Urinary bladder (tissue), 3 donors: ENCODE measurements at regions not wholly inside any gene's neighbourhood (a gene's known extent, or its start where the extent isn't known, plus 50 kb on each side); places are given as distances from the start of the nearest gene placed in this dataset.
A peak's percentile ranks its signal among the peaks of the same experiment; 100 is the strongest.

ENCODE experiments used
- DNase-seq: peaks from one replicate; pipeline ENCODE4 v3.0.0-alpha.2; 2015; ENCODE audit errors: extremely low spot score
- H3K27ac ChIP-seq: one replicate; pipeline ENCODE4 v1.5.1; 2013; ENCODE audit warnings: low read depth, mild to moderate bottlenecking, moderate library complexity
- H3K36me3 ChIP-seq: one replicate; pipeline ENCODE4 v1.6.1; 2013; ENCODE audit warnings: mild to moderate bottlenecking, moderate library complexity; ENCODE audit not compliant: insufficient read depth
- H3K4me1 ChIP-seq: one replicate; pipeline ENCODE4 v1.6.1; 2013; ENCODE audit warnings: mild to moderate bottlenecking, moderate library complexity; ENCODE audit not compliant: insufficient read depth
- H3K4me3 ChIP-seq: one replicate; pipeline ENCODE4 v1.5.1; 2013; ENCODE audit warnings: low read depth, low read length
- WGBS: extraction: QIAGEN DNeasy Blood & Tissue Kit; methylation state at CpG from one replicate; pipeline ENCODE4 v1.1.7; 2013; 5-methylcytosine and 5-hydroxymethylcytosine counted together
- donor health status: healthy with polysubstance abuse.
- donor health status: healthy.

DNA sequence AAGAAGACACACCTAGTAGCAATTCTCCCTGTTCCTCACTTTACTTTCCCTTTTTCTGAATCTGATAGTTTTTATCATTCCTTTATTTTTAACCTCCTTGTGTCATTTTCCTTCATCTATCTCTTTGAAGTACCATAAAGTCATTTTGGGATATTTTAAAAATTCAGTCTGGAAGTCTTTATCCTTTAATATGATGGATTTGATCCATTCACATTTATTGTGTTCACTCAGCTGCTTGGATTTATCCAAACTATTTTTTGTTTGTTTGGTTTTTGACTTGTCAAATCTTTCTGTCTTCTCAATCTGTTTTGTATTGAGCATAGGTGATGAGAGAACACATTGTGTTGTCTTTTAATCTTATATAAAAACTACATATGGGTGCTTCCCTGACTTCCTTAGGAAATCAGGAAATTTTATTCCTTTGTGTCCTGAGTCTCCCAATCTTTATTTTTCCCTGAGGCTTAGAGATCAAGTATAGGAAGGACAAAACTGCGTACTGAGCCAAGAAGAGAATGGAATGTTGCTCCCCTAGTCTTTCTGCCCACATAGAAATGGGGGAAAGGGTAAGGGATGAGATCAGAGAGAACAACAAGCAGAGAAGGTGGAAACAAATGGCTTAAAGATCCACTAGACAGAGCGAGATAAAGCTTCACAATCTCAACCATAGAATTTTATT is 132.7 kb upstream of the HABP2 start:
- Histone ChIP-seq H3K4me1 (no peaks in the 10 kb centered on the region), H3K27ac (no peak overlapping the region), H3K36me3 (no peaks in the 10 kb centered on the region), H3K4me3 (no peak overlapping the region)
- WGBS, result 89% methylated on average over 2 of the region's 2 CpGs
- DNase-seq, result no peak

DNA sequence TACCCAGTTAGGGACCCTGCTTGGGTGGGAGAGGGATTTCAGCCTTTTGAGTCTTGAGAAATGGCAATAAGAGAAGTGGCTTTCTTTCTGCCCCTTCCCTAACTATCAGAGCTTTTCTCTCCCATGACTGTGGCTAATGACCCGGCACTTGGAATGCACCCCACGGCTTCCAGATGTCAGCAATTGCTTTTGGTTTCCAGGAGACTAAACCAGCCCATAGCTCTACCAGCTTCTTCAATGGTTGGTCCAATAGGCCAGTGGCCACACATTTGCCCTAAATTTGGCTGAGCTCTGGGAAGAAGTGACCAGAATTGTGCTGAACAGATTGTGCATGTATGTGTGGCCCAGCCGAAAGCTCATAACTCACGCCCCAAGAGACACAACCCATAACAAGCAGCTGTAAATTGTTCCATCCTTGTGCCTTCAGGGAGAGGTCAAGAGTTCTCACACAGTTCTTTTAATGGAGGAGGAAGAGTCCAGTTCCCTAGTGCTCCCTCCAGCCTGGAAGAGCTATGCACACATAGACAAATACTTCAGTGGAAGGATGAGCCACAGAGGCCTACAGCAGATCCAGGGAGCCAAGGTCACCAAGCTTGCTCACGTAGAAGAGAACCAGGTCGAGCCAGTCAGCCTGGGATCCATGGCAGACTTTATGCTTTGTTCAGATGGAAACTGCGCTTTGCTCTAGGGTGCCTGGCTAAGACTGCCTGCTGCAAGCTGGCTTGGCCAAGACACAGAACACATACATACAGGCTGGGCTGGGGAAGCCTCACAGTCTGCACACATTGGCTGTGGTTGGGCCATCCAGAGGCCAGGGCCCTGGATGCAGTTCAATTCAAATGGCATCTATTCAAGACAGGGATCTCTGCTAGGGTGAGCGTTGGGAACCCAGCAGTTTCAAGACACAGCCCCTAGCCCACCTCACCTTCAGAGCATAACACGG is 131.8 kb upstream of the HABP2 start:
- no peak for DNase-seq
- Histone ChIP-seq H3K4me3 (no peak overlapping the region), H3K36me3 (no peaks in the 10 kb centered on the region), H3K4me1 (no peaks in the 10 kb centered on the region), H3K27ac (no peak overlapping the region)
- 84% methylated on average over 9 of the region's 9 CpGs for WGBS

DNA sequence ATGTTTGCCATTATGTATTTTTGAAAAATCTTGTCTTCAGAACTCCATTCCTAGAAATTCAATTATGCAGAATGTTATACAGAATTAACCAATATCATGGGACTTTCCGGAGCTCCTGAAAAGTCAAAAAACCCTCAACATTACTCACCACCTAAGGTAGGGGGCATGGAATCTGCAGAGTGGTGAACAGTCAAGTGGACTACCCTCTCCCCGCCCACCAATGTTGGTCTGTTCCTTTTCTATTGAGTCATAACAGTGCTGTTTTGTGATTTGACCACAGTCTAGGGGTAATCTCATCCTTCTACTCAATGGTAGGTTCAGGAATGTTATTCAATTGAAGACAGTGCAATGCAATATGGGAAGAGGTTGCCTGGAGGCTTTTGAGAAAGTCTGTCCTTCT is 130.5 kb upstream of the HABP2 start:
- no peak for DNase-seq
- Histone ChIP-seq H3K36me3 (no peaks in the 10 kb centered on the region), H3K4me3 (no peak overlapping the region), H3K27ac (no peak overlapping the region), H3K4me1 (no peaks in the 10 kb centered on the region)
- WGBS, result 98% methylated on average over 2 of the region's 2 CpGs

GRCh38 chr10:113423981-113424721 is 128.7 kb upstream of the HABP2 start:
- H3K36me3 ChIP-seq, result no peaks in the 10 kb centered on the region
- no peaks in the 10 kb centered on the region for H3K4me1 ChIP-seq
- no peak overlapping the region for H3K4me3 ChIP-seq
- WGBS, result 54% methylated on average over 14 of the region's 14 CpGs
- no peak overlapping the region for H3K27ac ChIP-seq
- DNase-seq, result no peak

GRCh38 chr10:113425008-113425407 is 127.8 kb upstream of the HABP2 start:
- no peak for DNase-seq
- no peak overlapping the region for H3K27ac ChIP-seq
- no peaks in the 10 kb centered on the region for H3K4me1 ChIP-seq
- H3K36me3 ChIP-seq, result no peaks in the 10 kb centered on the region
- H3K4me3 ChIP-seq, result no peak overlapping the region
- WGBS, result 86% methylated on average over 3 of the region's 3 CpGs

DNA sequence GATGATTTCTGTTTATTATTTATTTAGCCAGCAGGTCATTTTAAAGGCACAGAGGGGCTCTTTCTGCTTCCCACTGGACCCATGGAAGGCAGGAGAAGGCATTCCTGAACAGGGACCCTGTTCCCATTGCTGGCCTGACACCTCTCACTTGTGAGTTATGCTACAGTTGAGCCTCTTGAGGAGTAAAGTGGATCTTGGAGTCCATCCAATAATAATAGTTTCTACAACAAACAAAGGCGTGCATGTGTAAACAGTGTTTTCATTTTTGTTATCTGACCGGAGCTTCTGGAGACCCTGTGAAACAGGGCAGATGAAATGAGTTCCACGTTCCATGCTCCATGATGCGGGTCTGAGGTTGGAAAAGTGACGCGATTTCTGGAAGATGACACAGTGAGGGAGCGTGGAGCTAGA is 127.3 kb upstream of the HABP2 start:
- DNase-seq, result peak; percentile 54
- WGBS, result 56% methylated on average over 7 of the region's 7 CpGs
- H3K27ac ChIP-seq, result no peak overlapping the region
- H3K36me3 ChIP-seq, result no peaks in the 10 kb centered on the region
- H3K4me1 ChIP-seq, result no peaks in the 10 kb centered on the region
- H3K4me3 ChIP-seq, result no peak overlapping the region

DNA sequence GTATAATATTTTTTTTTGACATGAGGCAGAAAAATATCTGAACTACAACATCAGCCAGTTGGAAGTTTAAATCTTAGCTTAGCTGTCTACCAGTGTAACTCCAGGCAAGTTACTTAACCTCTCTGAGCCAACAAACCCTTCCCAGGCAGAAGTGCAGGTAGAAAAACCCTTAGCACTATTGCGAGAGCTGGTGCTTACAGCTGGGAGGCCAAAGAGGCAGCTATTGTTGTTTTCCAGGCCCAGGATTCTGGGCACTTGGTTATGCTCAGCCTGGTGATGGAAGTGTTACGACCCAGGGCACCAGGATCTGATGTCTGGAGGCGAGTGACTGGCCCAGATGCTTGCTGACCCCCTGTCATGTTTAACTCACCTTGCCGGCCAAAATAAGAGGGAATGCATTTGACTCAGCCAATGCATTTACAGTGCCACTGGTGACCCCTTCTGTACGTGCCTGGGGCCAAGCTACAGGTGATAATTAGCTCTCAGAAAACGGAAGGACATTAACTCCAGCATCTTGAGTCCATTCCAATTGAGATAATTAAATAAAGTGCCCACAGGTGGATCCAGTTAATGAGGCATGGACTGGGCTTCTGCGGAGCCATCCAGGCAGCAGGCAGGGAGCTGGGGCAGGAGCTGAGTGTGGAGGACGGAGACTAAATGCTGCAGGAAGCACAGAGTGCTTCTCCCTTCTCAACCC is 126.5 kb upstream of the HABP2 start:
- no peak for DNase-seq
- no peaks in the 10 kb centered on the region for H3K36me3 ChIP-seq
- H3K4me1 ChIP-seq, result no peaks in the 10 kb centered on the region
- H3K27ac ChIP-seq, result no peak overlapping the region
- no peak overlapping the region for H3K4me3 ChIP-seq
- 90% methylated on average over 8 of the region's 8 CpGs for WGBS

DNA sequence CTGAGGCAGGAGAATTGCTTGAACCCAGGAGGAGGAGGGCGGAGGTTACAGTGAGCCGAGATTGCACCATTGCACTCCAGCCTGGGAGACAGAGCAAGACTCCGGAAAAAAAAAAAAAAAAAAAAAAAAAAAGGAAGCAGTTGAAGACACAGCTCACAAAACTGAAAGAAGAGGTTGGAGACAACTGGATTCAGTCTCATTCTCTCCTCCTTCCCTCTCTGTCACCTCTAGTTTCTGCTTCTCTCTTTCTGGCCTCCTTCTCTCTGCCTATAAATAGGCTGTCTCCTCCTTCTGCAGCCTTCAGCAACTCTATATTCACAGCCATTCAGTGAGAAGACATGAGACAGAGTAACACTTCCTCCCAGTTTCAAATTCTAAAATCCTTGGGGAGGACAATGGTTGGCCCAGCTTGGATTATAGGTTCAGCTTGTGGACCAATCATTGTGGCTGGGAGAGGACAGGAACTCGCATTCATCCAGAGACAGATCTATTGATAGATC is 125.6 kb upstream of the HABP2 start:
- no peak for DNase-seq
- Histone ChIP-seq H3K27ac (no peak overlapping the region), H3K36me3 (no peaks in the 10 kb centered on the region), H3K4me3 (no peak overlapping the region), H3K4me1 (no peaks in the 10 kb centered on the region)
- 74% methylated on average over 4 of the region's 4 CpGs for WGBS

GRCh38 chr10:113427811-113428558 is 124.9 kb upstream of the HABP2 start:
- no peaks in the 10 kb centered on the region for H3K36me3 ChIP-seq
- no peaks in the 10 kb centered on the region for H3K4me1 ChIP-seq
- no peak overlapping the region for H3K27ac ChIP-seq
- H3K4me3 ChIP-seq, result no peak overlapping the region
- 84% methylated on average over 5 of the region's 5 CpGs for WGBS
- no peak for DNase-seq

- Histone ChIP-seq H3K27ac (no peak overlapping the region), H3K4me3 (no peak overlapping the region), H3K36me3 (no peaks in the 10 kb centered on the region), H3K4me1 (no peaks in the 10 kb centered on the region)
- no peak for DNase-seq
- 92% methylated on average over 6 of the region's 6 CpGs for WGBS
Measured at GRCh38 chr10:113430634-113431397, 122.0 kb upstream of the HABP2 start.

- DNase-seq, result peak; percentile 67
- no peaks in the 10 kb centered on the region for H3K36me3 ChIP-seq
- no peaks in the 10 kb centered on the region for H3K4me1 ChIP-seq
- H3K27ac ChIP-seq, result no peak overlapping the region
- H3K4me3 ChIP-seq, result no peak overlapping the region
- 64% methylated on average over 16 of the region's 16 CpGs for WGBS
Measured at GRCh38 chr10:113431398-113432160, 121.3 kb upstream of the HABP2 start.
